ENCODE measurements at regions not wholly inside any gene's neighbourhood (a gene's known extent, or its start where the extent isn't known, plus 50 kb on each side); places are given as distances from the start of the nearest gene placed in this dataset.

GRCh38 chr3:25027650-25028049 lies 400.4 kb upstream of the RARB start:
- TF ChIP-seq POLR2A (IDR thresholded peaks at IDR 0.05) (no peak), CTCF (IDR thresholded peaks at IDR 0.05) (no peak)

Data from testis (tissue), 2 donors.